Liver (tissue), 8 donors: ENCODE measurements at regions not wholly inside any gene's neighbourhood (a gene's known extent, or its start where the extent isn't known, plus 50 kb on each side); places are given as distances from the start of the nearest gene placed in this dataset.

Experiments used
- DNase-seq: peaks from one replicate; pipeline ENCODE4 v3.0.0-alpha.2; 2017; ENCODE audit warnings: low spot score
- H3K27ac ChIP-seq, 2 donors: one replicate each; pipeline ENCODE4 v1.7.0; 2013; ENCODE audit warnings: inconsistent platforms in 2 of 2, low read length in 2 of 2, control low read depth in 1 of 2, low read depth in 1 of 2, mild to moderate bottlenecking in 1 of 2
- H3K27me3 ChIP-seq, 4 donors: one replicate each; pipeline versions ENCODE4 v1.6.1 to v1.7.0; 2013; ENCODE audit warnings: low read length in 3 of 4, inconsistent platforms in 1 of 4, mild to moderate bottlenecking in 1 of 4, moderate library complexity in 1 of 4; ENCODE audit not compliant: control insufficient read depth in 4 of 4, insufficient read depth in 4 of 4
- H3K36me3 ChIP-seq, 4 donors: one replicate each; pipeline versions ENCODE4 v1.6.1 to v1.7.0; 2013; ENCODE audit warnings: low read length in 3 of 4, mild to moderate bottlenecking in 3 of 4, low read depth in 1 of 4, moderate library complexity in 1 of 4; ENCODE audit not compliant: control insufficient read depth in 4 of 4, insufficient read depth in 3 of 4
- H3K4me1 ChIP-seq, 4 donors: one replicate each; pipeline versions ENCODE4 v1.6.1 to v1.7.0; 2013; ENCODE audit warnings: low read length in 3 of 4, mild to moderate bottlenecking in 3 of 4, moderate library complexity in 1 of 4; ENCODE audit not compliant: control insufficient read depth in 4 of 4, insufficient read depth in 4 of 4
- H3K4me3 ChIP-seq, 3 donors: one replicate each; pipeline versions ENCODE4 v1.6.1 to v1.7.0; 2013; ENCODE audit warnings: low read length in 3 of 3, control low read depth in 1 of 3, low read depth in 1 of 3, mild to moderate bottlenecking in 1 of 3
- H3K9ac ChIP-seq, 2 donors: one replicate each; pipeline ENCODE4 v1.7.0; 2013; ENCODE audit warnings: low read length in 2 of 2, mild to moderate bottlenecking in 2 of 2, moderate library complexity in 2 of 2, control low read depth in 1 of 2, low read depth in 1 of 2
- H3K9me3 ChIP-seq, 4 donors: one replicate each; pipeline versions ENCODE4 v1.6.1 to v1.7.0; 2013; ENCODE audit warnings: low read length in 3 of 4; ENCODE audit not compliant: control insufficient read depth in 4 of 4
- CTCF ChIP-seq: fragments of 150-350 bp; IDR thresholded peaks from 2 replicates; pipeline ENCODE4 v1.5.1; 2017; ENCODE audit warnings: improper control_type of control experiment, low read depth, low read length; ENCODE audit not compliant: missing input control
- EGR1 ChIP-seq, 2 donors: IDR thresholded peaks; 2 replicates each; pipeline ENCODE4 v1.6.1; 2016 to 2018; ENCODE audit warnings: antibody characterized with exemption in 2 of 2, low read depth in 2 of 2
- FOXA1 ChIP-seq: IDR thresholded peaks from 2 replicates; pipeline ENCODE4 v1.6.1; 2016; ENCODE audit warnings: antibody characterized with exemption
- GABPA ChIP-seq, 2 donors: IDR thresholded peaks in 1 of 2; conservative IDR thresholded peaks in 1 of 2; 2 replicates each; pipeline ENCODE4 v1.6.1; 2016; ENCODE audit warnings: antibody characterized with exemption in 2 of 2, mild to moderate bottlenecking in 1 of 2, moderate library complexity in 1 of 2
- HNF4A ChIP-seq, 2 donors: conservative IDR thresholded peaks; 2 replicates each; pipeline ENCODE4 v1.6.1; 2016; ENCODE audit warnings: antibody characterized with exemption in 2 of 2, mild to moderate bottlenecking in 2 of 2
- HNF4G ChIP-seq: IDR thresholded peaks from 2 replicates; pipeline ENCODE4 v1.6.1; 2016; ENCODE audit warnings: antibody characterized with exemption
- JUND ChIP-seq, 2 donors: IDR thresholded peaks; 2 replicates each; pipeline ENCODE4 v1.6.1; 2016; ENCODE audit warnings: antibody characterized with exemption in 2 of 2
- NR2F2 ChIP-seq: IDR thresholded peaks from 2 replicates; pipeline ENCODE4 v1.6.1; 2016; ENCODE audit warnings: antibody characterized with exemption
- RAD21 ChIP-seq, 2 donors: IDR thresholded peaks; 2 replicates each; pipeline ENCODE4 v1.6.1; 2016; ENCODE audit warnings: antibody characterized with exemption in 2 of 2, mild to moderate bottlenecking in 2 of 2
- RXRA ChIP-seq, 2 donors: IDR thresholded peaks; 2 replicates each; pipeline ENCODE4 v1.6.1; 2017 to 2018; ENCODE audit warnings: antibody characterized with exemption in 2 of 2, mild to moderate bottlenecking in 1 of 2
- SP1 ChIP-seq: IDR thresholded peaks from 2 replicates; pipeline ENCODE4 v1.6.1; 2018; ENCODE audit warnings: antibody characterized with exemption, mild to moderate bottlenecking
- TAF1 ChIP-seq: conservative IDR thresholded peaks from 2 replicates; pipeline ENCODE4 v1.6.1; 2016; ENCODE audit warnings: antibody characterized with exemption, mild to moderate bottlenecking
- YY1 ChIP-seq: IDR thresholded peaks from 2 replicates; pipeline ENCODE4 v1.6.1; 2016; ENCODE audit warnings: antibody characterized with exemption, mild to moderate bottlenecking
- ZBTB33 ChIP-seq: IDR thresholded peaks from 2 replicates; pipeline ENCODE4 v1.6.1; 2016; ENCODE audit warnings: antibody characterized with exemption
- WGBS: extraction: QIAGEN DNeasy Blood & Tissue Kit; methylation state at CpG from one replicate; pipeline ENCODE4 v1.1.7; 2013; 5-methylcytosine and 5-hydroxymethylcytosine counted together
- TF ChIP-seq, protein P1 (sequence below): IDR thresholded peaks from 2 replicates; pipeline ENCODE4 v1.6.1; 2016; ENCODE audit warnings: antibody characterized with exemption
- TF ChIP-seq, protein P2 (sequence below): IDR thresholded peaks from 2 replicates; pipeline ENCODE4 v1.6.1; 2016; ENCODE audit warnings: antibody characterized with exemption
- donor health status: healthy.
- donor health status: healthy.
- donor health status: healthy.
- donor health status: healthy.
- donor health status: healthy.

DNA sequence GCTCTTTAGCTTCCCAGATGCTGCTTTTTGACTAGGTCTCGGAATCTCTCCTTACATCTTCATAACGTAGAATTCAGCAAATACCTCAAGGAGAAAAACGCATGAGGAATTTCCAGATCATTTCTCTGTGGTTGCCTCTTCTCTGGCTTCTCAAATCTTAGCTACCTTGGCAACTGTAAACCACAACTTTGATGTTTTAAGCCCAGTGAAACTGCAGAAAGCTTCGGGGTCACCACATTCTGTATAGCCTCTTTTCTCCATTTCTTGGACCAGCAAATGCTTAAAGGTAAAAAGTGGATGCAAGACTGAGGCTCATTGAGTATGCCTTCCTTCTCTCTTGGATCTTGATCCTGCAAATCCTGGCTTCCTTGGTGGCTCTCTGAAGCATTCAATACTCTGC is 125.5 kb upstream of the FBXL4 start:
- TF ChIP-seq RAD21 (IDR thresholded peaks at IDR 0.05) (no peak), FOXA1 (no peak), JUND (IDR thresholded peaks at IDR 0.05) (no peak)
- peaks cover 0 to 6% (median 0%) of the 10 kb centered on the region in 4 donors for H3K27me3 ChIP-seq
- H3K9ac ChIP-seq: no peak overlapping the region
- H3K36me3 ChIP-seq: no peaks in the 10 kb centered on the region
- no peaks in the 10 kb centered on the region for H3K9me3 ChIP-seq
- no peak overlapping the region for H3K4me3 ChIP-seq
- H3K4me1 ChIP-seq: no peaks in the 10 kb centered on the region
- H3K27ac ChIP-seq: no peak overlapping the region
- 85% methylated on average over 4 of the region's 4 CpGs for WGBS
- no peak for DNase-seq

DNA sequence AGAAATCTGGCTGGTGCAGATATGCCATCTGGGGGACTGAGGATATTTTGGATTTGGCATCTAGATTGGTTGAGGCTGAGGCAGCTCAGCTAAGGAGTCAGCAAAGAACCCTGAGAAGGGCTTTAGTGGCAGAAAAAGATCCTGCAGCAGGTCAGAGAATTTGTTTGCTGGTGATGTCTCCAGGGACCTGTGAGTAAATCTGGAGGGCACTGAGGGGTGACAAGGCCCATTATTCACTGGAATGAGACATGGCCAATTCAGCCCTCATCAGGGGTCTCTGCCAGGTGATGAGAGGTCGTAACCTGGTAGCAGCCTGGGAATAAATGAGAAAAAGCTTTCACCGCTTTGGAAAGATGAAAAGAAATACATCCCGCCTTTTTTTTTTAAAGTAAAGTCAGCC is 118.3 kb upstream of the FBXL4 start:
- Histone ChIP-seq H3K27me3 (peaks cover 0 to 11% (median 0%) of the 10 kb centered on the region in 4 donors), H3K9me3 (peaks cover 0 to 1% (median 0%) of the 10 kb centered on the region in 4 donors), H3K9ac (no peak overlapping the region), H3K4me1 (no peaks in the 10 kb centered on the region), H3K36me3 (no peaks in the 10 kb centered on the region), H3K27ac (no peak overlapping the region), H3K4me3 (no peak overlapping the region)
- no peak for DNase-seq
- WGBS: 85% methylated on average over 3 of the region's 3 CpGs
- no peak for TF ChIP-seq JUND (IDR thresholded peaks at IDR 0.05)
- no peak for TF ChIP-seq RAD21 (IDR thresholded peaks at IDR 0.05)
- TF ChIP-seq YY1: no peak
- no peak for TF ChIP-seq GABPA (IDR thresholded peaks at IDR 0.05 in 1 of 2, conservative IDR thresholded peaks at IDR 0.05 in 1 of 2)
- no peak for TF ChIP-seq TAF1
- TF ChIP-seq, protein P1, sequence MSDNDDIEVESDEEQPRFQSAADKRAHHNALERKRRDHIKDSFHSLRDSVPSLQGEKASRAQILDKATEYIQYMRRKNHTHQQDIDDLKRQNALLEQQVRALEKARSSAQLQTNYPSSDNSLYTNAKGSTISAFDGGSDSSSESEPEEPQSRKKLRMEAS: no peak
- no peak for TF ChIP-seq NR2F2
- TF ChIP-seq CTCF: no peak
- TF ChIP-seq, protein P2, sequence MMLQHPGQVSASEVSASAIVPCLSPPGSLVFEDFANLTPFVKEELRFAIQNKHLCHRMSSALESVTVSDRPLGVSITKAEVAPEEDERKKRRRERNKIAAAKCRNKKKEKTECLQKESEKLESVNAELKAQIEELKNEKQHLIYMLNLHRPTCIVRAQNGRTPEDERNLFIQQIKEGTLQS: no peak
- no peak for TF ChIP-seq SP1
- TF ChIP-seq HNF4A (conservative IDR thresholded peaks at IDR 0.05): no peak
- TF ChIP-seq FOXA1: no peak
- no peak for TF ChIP-seq ZBTB33
- TF ChIP-seq RXRA (IDR thresholded peaks at IDR 0.05): no peak

- Histone ChIP-seq H3K27ac (no peak overlapping the region), H3K9me3 (peaks cover 0 to 1% (median 0%) of the 10 kb centered on the region in 4 donors), H3K27me3 (peaks cover 0 to 10% (median 0%) of the 10 kb centered on the region in 4 donors), H3K9ac (no peak overlapping the region), H3K4me3 (no peak overlapping the region), H3K36me3 (no peaks in the 10 kb centered on the region), H3K4me1 (no peaks in the 10 kb centered on the region)
- DNase-seq: no peak
- 88% methylated on average over 2 of the region's 2 CpGs for WGBS
- no peak for TF ChIP-seq CTCF
- no peak for TF ChIP-seq EGR1 (IDR thresholded peaks at IDR 0.05; ENCODE audit: low read depth in 2 of 2)
- TF ChIP-seq, protein P2: no peak
- TF ChIP-seq NR2F2: no peak
- TF ChIP-seq FOXA1: no peak
- TF ChIP-seq HNF4G: no peak
- no peak for TF ChIP-seq RXRA (IDR thresholded peaks at IDR 0.05)
- TF ChIP-seq YY1: no peak
- no peak for TF ChIP-seq TAF1
- TF ChIP-seq ZBTB33: no peak
- TF ChIP-seq, protein P1: no peak
- TF ChIP-seq HNF4A (conservative IDR thresholded peaks at IDR 0.05): no peak
- TF ChIP-seq JUND (IDR thresholded peaks at IDR 0.05): no peak
Observed at GRCh38 chr6:99064834-99065233, 117.1 kb upstream of the FBXL4 start.
